Activated CD4-positive, alpha-beta T cell treated with anti-CD3 and anti-CD28 coated beads, Interleukin-2, amount 50 U/mL, for 48 hours (primary cell): ENCODE measurements at regions not wholly inside any gene's neighbourhood (a gene's known extent, or its start where the extent isn't known, plus 50 kb on each side); places are given as distances from the start of the nearest gene placed in this dataset.
"Not testable (repeated sequence)": the region's sequence is repeated elsewhere in the genome, so short reads cannot be mapped to it uniquely, and the experiment has no call there.

ENCODE experiments used
- DNase-seq, 2 experiments: peaks; one replicate each; pipeline ENCODE4 v3.0.0-alpha.2; 2020

DNA sequence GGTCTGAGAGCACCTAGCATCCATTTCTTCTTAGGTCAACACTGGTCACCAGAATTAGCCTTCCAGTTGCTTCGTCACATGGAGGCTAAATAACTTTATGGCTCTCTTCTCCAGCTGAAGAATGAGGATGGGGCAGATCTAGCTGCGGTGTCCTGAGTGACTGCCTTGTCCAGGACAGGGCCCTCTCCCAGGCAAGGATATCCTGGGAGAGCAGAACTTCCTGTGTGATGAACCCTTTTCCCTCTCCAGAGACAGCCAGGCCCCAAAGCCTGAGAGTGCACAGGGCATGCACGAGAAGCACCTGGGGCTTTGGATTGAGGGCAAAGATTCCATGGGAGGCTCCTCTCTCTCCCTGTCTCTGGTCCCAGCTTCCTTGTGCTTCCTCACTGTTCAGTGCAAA is 108.2 kb upstream of the MAMLD1 start:
- no peak for DNase-seq

DNA sequence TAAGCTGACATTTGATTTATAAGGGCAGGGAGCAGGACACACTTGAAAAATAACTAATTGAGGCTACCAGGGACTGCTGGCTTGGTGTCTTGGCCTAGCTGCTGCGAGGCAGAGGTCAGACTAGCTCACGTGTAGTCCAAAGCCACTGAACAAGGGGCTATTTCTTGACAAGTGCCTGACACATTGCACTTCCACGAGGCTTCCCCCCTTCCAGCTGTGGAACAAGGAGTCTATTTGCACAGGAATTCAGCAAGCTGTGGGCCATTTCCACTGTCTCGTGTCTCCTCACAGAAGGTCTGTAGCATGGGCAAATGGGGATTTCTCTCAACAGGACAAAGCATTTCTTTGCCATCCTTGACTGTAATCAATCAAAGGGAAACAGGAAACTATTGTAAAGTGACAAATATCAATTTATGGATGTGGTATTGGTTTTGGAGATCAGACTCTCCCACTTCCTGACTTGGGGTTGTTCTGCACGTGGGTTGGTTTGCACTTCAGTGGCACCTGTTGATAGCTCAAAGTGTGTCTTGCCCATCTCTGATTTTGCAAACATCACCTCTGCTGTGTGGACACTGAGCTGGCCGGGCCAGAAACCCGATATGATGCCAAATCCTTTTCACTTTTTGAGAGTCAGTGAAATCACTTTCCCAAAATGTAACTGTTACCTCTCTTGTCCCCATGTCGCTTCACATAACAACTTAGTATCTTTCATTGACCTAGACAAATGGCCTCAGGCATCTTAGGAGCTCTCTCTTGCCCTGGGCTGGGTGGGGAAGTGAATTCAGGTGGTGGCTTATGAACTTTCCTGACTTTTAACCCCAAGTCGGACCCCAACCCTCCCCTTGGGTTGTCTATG is 107.4 kb upstream of the MAMLD1 start:
- DNase-seq: no peak

DNA sequence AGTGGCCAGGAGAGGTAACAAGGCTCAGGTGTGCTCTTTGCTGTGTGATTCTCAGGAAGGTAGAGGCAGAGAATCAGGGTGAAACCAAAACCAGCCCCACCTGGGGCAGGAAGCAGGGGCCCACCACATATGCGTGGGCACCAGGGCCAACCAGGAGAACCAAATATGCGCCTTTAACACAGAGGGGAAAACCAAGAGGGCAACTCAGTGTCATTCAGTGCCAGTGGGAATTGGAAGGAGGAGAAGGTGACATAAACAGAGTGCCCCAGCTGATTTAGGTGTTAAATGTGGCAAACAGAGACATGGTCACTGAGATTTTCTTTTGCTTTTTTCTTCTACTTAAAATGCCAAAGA is 106.8 kb upstream of the MAMLD1 start:
- no peak for DNase-seq

DNA sequence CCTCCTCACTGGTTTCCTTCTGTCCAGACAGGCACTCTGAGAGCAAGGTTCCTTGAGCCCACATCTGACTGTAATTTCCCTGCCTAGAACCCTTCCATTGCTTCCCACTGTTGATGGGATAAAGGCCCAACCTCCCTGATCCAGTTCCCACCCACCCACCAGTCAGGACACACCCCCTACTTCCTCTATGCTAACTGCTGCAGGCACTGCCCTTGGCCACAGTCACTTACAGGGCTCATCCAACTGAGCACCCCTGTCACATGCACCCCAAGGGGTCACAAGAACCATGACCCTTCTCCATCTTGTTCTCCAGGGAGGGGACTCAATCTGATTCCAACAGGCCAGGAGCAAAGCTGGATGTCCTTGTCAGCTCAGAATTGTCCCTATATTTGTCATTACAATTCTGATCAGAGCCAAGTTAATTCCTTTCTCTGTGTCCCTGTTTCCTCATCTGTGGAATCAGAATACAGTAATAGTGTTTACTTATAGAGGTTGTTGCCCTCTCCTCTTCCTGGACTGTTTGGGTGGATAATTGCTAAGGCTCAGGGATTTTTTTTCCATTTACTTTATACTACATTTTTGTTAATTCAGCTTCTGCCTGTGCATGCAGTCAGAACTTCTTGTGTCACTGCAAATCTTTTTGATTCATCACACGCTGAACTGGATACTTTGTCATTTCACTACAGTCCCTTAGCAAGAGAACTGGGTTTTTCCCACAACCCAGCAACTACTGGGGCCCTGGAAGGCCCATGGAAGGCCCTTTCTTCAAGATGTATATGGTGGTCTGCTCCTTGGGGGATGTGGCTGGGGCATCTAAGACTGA is 105.6 kb upstream of the MAMLD1 start:
- no peak for DNase-seq

- DNase-seq: no peak
These were observed 105.0 kb upstream of the MAMLD1 start for GRCh38 chrX:150258176-150258425.

DNA sequence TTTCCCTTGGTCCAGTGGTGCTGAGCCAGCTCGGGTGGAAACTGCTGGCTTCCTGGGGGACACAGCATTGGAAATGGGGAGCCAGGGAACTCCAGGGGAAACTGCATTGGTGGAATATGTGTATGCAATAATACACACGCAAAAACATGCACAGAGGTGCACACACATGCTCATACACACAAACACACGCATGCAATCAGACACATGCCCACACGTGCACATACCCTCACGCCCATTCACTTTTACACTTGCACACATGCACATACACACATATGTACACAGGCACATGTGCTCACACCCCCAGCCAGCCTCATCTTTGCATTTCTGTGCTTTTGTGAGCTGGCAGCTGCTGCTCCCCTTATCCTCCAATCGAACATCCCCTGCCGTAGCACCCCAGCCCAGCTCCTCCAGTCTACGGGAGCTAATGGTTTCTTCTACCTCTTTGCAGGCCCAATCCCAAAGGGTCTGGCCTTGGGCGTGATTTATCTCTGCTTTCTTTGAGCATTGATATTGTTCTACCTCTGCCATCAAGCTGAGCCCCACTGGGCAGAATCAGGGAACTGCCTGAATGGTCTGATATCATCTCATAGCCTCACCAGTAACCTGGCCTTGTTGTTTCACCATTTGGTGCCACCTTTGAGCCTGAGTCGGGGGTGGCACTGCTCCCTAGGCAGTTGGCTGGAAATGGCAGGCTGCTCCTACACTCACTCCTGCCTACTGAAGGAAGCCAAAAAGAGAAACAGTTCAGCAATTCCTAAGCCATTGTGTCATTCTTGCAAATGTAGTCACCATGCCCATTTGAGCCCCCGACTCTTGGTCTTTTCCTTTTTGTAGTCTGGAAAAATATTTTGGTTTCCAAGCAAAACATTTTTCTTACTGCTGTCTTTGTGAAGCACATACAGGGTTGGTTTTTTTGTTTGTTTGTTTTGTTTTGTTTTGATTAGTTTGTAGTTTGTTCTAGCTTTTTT is 104.4 kb upstream of the MAMLD1 start:
- DNase-seq: no peak

DNA sequence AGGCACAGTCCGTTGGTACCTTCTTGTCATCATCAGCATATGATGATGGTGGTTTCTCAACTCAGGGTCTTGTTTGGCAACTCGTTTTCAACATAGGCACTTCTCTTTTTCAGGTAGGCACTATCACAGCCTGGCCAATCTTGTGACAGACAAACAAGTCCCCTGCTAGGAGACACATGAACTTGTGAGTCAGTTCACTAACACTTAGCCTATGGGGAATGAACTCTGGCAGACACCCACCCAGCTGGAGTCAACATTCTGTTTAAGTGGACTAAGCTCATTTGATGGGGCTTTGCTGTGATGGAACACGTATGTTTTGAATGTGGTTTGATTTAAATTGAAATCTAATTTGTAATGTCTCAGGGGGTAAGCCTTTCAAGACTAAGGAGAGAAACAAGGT is 100.7 kb upstream of the MAMLD1 start:
- no peak for DNase-seq

- no peak for DNase-seq
These were observed 94.2 kb upstream of the MAMLD1 start for GRCh38 chrX:150268839-150269355.

GRCh38 chrX:150269605-150270254 is 93.4 kb upstream of the MAMLD1 start:
- DNase-seq: no peak

DNA sequence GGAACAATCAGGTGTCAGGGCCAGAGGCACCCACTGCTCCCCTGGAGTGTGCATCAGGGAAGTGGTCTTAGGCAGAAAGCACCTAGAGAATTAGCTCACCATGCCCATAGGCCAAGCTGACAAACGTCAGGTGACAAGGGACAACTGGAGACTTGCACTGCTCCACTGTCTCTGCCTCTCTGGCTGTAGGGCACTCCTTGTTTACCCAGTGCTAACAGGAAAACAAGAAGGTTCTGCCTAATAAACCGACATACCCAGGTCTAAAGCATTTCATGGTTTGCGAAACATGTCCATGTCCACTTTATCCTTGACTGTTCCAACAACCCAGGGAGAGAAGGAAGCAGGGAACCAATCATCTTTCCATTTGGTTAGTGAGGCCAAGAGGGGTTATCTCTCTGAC is 92.5 kb upstream of the MAMLD1 start:
- no peak for DNase-seq

GRCh38 chrX:150273575-150274294 is 89.4 kb upstream of the MAMLD1 start:
- not testable (repeated sequence) for DNase-seq

DNA sequence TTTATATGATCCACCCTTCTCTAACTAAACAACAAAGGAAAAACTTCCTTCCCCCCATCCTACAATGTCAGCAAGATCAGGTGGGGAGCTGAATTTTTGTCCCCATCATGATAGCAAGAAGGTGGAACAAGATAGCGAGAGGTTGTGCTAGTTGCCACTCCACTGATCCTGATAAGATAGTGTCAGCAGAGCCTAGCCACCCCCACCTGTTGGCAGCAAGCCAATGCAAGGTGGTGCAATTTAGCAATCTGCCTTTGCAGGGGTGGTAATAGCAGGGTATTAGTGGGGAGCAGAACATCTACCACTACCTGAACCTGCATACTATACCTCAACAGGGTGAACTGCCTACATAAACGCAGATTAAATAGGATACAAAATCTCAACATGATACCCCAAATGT is 80.2 kb upstream of the MAMLD1 start:
- DNase-seq: no peak

DNA sequence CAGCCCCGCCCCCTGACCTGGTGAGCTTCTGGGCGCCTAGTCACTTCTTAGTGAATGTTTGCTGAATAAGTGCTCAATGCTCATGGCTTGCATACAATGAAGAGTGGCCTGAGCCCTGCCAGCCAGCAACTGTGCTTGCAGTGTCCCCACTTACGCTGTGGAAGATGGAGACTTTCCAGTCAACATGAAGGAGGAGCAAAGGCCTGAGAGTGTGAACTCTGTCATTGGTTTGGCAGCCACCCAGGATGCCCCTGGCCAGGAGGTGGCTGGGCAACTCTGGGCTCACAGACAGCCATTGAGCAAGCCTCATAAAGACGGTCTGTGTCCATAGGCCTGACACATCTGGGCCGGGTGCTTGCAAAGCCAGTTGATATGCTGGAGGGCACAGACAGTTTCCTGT is 72.1 kb upstream of the MAMLD1 start:
- DNase-seq: no peak

DNA sequence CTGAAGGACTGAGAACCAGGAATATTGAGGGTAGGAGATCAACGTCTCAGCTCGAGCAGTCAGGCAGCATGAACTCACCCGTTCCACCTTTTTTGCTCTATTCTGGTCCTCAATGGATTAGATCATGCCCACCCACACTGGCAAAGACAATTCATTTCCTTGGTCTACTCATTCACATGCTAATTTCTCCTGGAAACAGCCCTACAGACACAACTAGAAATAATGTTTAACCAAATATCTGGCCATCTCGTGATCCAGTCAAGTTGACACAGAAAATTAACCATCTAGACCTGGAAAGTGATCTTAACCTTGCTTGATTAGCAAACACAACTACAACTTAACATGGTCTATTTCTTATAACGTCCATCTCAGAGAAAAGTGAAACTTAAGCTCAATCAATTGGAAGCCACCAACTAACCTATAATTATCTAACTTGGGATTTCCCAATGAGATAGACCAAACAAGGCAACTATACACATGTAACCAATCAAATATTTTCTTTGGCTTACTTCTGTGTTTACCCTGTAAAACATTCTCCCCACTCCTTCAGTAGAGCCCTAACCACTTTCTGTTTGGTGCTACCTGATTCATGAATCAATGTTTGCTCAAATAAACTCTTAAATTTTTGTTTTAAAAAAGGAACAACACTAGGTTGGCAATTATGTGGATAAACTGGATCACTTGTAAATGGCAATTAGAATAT is 69.7 kb upstream of the MAMLD1 start:
- DNase-seq: no peak

DNA sequence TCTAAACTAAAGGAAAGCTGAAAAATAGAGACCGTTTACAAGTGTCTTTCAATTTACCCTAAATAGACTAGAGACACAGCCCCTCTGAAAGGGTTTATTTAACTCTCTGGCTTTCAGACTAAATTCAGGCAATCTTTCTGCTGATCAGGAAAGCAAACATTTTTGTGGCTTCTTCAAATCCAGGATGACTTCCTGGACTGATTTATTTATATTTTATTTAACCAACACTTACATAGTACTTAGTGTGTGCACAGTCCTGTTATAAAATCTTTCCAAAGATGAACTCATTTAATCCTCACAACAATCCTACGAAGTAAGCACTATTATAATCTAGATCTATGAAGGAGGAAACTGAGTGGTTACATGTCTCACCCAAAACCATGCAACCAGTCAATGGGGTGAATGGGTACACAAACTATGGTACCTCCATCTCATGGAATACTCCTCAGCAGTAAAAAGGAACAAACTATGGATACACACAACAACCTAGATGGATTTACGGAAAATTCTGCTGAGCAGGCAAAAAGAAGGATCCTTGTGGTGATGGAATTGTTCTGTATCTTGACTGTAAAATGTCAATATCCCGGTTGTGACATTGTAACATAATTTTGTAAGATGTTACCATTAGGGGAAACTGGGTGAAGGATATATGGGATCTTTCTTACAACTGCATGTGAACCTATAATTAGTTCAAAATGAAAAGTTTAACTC is 64.1 kb upstream of the MAMLD1 start:
- no peak for DNase-seq

DNA sequence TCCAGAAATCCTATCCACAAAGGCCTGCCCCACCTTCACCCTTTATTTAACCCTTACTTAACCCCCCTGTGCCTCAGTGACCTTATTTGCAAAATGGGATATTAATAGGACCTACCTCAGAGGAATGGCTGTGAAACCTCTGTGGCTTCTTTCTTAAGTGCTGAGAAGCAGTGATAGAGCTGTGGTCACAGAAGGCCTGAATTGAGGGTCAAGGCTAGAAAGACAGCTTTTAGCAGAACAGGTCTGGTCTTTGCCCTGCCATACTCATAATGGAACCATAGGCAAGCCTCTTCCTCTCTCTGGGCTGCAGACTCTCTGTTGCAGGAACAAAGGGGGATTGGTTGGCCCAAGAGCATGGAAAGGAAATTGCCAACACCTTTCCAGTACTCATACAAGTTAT is 63.5 kb upstream of the MAMLD1 start:
- no peak for DNase-seq

GRCh38 chrX:150303386-150304097 is 59.6 kb upstream of the MAMLD1 start:
- no peak for DNase-seq

- DNase-seq: no peak
These were observed 57.1 kb upstream of the MAMLD1 start for GRCh38 chrX:150306002-150306401.

DNA sequence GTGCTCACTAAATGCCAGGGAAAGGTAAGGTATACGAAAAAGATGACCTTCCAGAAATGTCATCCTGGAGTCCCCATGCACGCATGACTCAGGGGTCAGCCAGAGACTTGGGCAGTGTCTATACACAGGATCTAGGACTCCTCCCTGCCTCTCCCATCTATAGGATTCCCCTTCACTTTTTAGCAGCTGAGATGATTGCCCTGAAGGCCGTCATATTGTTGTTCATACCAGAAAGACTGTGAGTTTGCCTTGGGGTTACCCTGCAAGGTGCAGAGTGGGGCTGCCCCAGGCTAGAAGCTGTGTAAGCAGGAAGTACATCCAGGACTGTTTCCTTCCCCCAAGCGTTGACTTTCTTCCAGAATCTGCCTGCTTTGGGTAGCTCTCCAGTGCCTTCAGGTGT is 55.1 kb upstream of the MAMLD1 start:
- DNase-seq: no peak
